Suprapubic skin (tissue), 3 donors: ENCODE measurements at regions not wholly inside any gene's neighbourhood (a gene's known extent, or its start where the extent isn't known, plus 50 kb on each side); places are given as distances from the start of the nearest gene placed in this dataset.

Experiments used
- CTCF ChIP-seq, 2 donors: fragments of 200-600 bp in 1 of 2; fragments of 450-650 bp in 1 of 2; sonication (generic) in 1 of 2; IDR thresholded peaks; one replicate each; pipeline ENCODE4 v1.5.1; 2016 to 2019; ENCODE audit warnings: antibody characterized with exemption in 2 of 2, mild to moderate bottlenecking in 1 of 2, moderate library complexity in 1 of 2
- POLR2A ChIP-seq, 2 donors: fragments of 450-650 bp; IDR thresholded peaks; one replicate each; pipeline ENCODE4 v1.6.1; 2017; ENCODE audit warnings: antibody characterized with exemption in 2 of 2, mild to moderate bottlenecking in 2 of 2, moderate library complexity in 2 of 2

GRCh38 chr9:115598751-115599150 lies 480.8 kb upstream of the TNC start:
- TF ChIP-seq CTCF (IDR thresholded peaks at IDR 0.05) (no peak), POLR2A (IDR thresholded peaks at IDR 0.05) (no peak)
